ENCODE measurements at regions not wholly inside any gene's neighbourhood (a gene's known extent, or its start where the extent isn't known, plus 50 kb on each side); places are given as distances from the start of the nearest gene placed in this dataset.

- ChIA-PET POLR2A (no interaction called here), CTCF (no interaction called here)
- no peaks in the 10 kb centered on the region for H3K4me1 Mint-ChIP-seq (ENCODE audit: low read depth, unreplicated experiment)
- H3K27me3 Mint-ChIP-seq (ENCODE audit: insufficient read depth, unreplicated experiment) = no peaks in the 10 kb centered on the region
- H3K36me3 ChIP-seq (ENCODE audit: control insufficient read depth, insufficient read depth, low read length) = no peaks in the 10 kb centered on the region
- H3K4me3 ChIP-seq (ENCODE audit: low read depth, low read length) = no peak overlapping the region
- H3K27ac Mint-ChIP-seq (ENCODE audit: unreplicated experiment) = no peak overlapping the region
- TF ChIP-seq CTCF (IDR thresholded peaks at IDR 0.05; ENCODE audit: insufficient read depth in 1 of 2, low read depth in 1 of 2, low read length in 1 of 2, severe bottlenecking in 1 of 2, unreplicated experiment in 1 of 2) = no peak
- H3K4me3 Mint-ChIP-seq (ENCODE audit: unreplicated experiment) = no peak overlapping the region
- no peaks in the 10 kb centered on the region for H3K27me3 ChIP-seq (replicated peaks; ENCODE audit: control insufficient read depth, insufficient read depth, low read length)
- no peaks in the 10 kb centered on the region for H3K9me3 Mint-ChIP-seq (ENCODE audit: unreplicated experiment)
- DNase-seq = no peak
- H3K4me1 ChIP-seq = no peaks in the 10 kb centered on the region
- no peaks in the 10 kb centered on the region for H3K36me3 Mint-ChIP-seq (ENCODE audit: insufficient read depth, unreplicated experiment)
- H3K9me3 ChIP-seq = no peaks in the 10 kb centered on the region
- BruUV-seq (replicated peaks) = no TSS peak
- intact Hi-C loops (cut with micrococcal nuclease; ENCODE audit: unreplicated experiment) = no loop called here
These were observed 295.0 kb upstream of the RASGRP1 start for GRCh38 chr15:38859574-38859973.

GRCh38 chr15:38860253-38860652 is 295.6 kb upstream of the RASGRP1 start:
- DNase-seq = no peak
- no peaks in the 10 kb centered on the region for H3K27me3 ChIP-seq (replicated peaks; ENCODE audit: control insufficient read depth, insufficient read depth, low read length)
- Mint-ChIP-seq H3K4me3 (ENCODE audit: unreplicated experiment) (no peak overlapping the region), H3K27ac (ENCODE audit: unreplicated experiment) (no peak overlapping the region), H3K4me1 (ENCODE audit: low read depth, unreplicated experiment) (no peaks in the 10 kb centered on the region), H3K9me3 (ENCODE audit: unreplicated experiment) (no peaks in the 10 kb centered on the region), H3K36me3 (ENCODE audit: insufficient read depth, unreplicated experiment) (no peaks in the 10 kb centered on the region), H3K27me3 (ENCODE audit: insufficient read depth, unreplicated experiment) (no peaks in the 10 kb centered on the region)
- no peak for TF ChIP-seq CTCF (IDR thresholded peaks at IDR 0.05; ENCODE audit: insufficient read depth in 1 of 2, low read depth in 1 of 2, low read length in 1 of 2, severe bottlenecking in 1 of 2, unreplicated experiment in 1 of 2)
- ChIA-PET CTCF (no interaction called here), POLR2A (no interaction called here)
- no peak overlapping the region for H3K4me3 ChIP-seq (ENCODE audit: low read depth, low read length)
- no TSS peak for BruUV-seq (replicated peaks)
- intact Hi-C loops (cut with micrococcal nuclease; ENCODE audit: unreplicated experiment) = no loop called here
- H3K9me3 ChIP-seq = no peaks in the 10 kb centered on the region
- H3K4me1 ChIP-seq = no peaks in the 10 kb centered on the region
- H3K36me3 ChIP-seq (ENCODE audit: control insufficient read depth, insufficient read depth, low read length) = no peaks in the 10 kb centered on the region

- no peaks in the 10 kb centered on the region for H3K27me3 Mint-ChIP-seq (ENCODE audit: insufficient read depth, unreplicated experiment)
- Histone ChIP-seq H3K36me3 (ENCODE audit: control insufficient read depth, insufficient read depth, low read length) (no peaks in the 10 kb centered on the region), H3K9me3 (no peaks in the 10 kb centered on the region), H3K4me1 (no peaks in the 10 kb centered on the region), H3K4me3 (ENCODE audit: low read depth, low read length) (no peak overlapping the region), H3K27me3 (replicated peaks; ENCODE audit: control insufficient read depth, insufficient read depth, low read length) (no peaks in the 10 kb centered on the region)
- ChIA-PET POLR2A (no interaction called here), CTCF (no interaction called here)
- intact Hi-C loops (cut with micrococcal nuclease; ENCODE audit: unreplicated experiment) = no loop called here
- DNase-seq = no peak
- H3K27ac Mint-ChIP-seq (ENCODE audit: unreplicated experiment) = no peak overlapping the region
- H3K4me1 Mint-ChIP-seq (ENCODE audit: low read depth, unreplicated experiment) = no peaks in the 10 kb centered on the region
- no peak overlapping the region for H3K4me3 Mint-ChIP-seq (ENCODE audit: unreplicated experiment)
- no peak for TF ChIP-seq CTCF (IDR thresholded peaks at IDR 0.05; ENCODE audit: insufficient read depth in 1 of 2, low read depth in 1 of 2, low read length in 1 of 2, severe bottlenecking in 1 of 2, unreplicated experiment in 1 of 2)
- BruUV-seq (replicated peaks) = no TSS peak
- no peaks in the 10 kb centered on the region for H3K36me3 Mint-ChIP-seq (ENCODE audit: insufficient read depth, unreplicated experiment)
- H3K9me3 Mint-ChIP-seq (ENCODE audit: unreplicated experiment) = no peaks in the 10 kb centered on the region
These were observed 296.1 kb upstream of the RASGRP1 start for GRCh38 chr15:38860674-38861073.

Measured in Caco-2 (cell line).